ENCODE measurements at regions not wholly inside any gene's neighbourhood (a gene's known extent, or its start where the extent isn't known, plus 50 kb on each side); places are given as distances from the start of the nearest gene placed in this dataset.

DNA sequence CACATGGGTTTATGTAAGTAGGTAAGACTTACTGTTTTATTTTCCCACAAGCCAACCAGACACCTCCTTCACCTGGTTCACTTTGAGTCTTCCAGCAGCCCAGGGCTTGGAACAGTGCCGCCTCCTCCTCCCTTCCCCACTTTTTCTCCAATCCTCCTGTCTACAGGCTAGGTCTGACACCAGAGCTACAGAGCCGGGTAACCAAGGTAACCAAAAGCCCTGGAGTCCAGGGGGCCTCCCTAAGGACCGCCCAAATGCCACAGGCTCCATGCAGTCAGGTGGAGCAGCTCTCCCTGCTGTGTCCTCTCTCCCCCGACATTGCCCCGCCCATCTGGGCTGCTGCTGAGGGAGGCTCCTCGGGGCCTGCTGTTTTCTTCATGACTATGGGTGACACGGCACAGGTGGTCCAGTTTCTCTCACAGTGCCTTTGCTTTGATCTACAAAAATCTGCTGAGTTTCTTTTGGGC, 138.0 kb upstream of the EFNA5 start:
- no peak for DNase-seq (ENCODE audit: low spot score)

GRCh38 chr5:107807431-107807830, 136.7 kb upstream of the EFNA5 start:
- no peak for DNase-seq (ENCODE audit: low spot score)

- peak; percentile 63 for DNase-seq (ENCODE audit: low spot score)
These were observed 136.0 kb upstream of the EFNA5 start for GRCh38 chr5:107806705-107807104.

DNA sequence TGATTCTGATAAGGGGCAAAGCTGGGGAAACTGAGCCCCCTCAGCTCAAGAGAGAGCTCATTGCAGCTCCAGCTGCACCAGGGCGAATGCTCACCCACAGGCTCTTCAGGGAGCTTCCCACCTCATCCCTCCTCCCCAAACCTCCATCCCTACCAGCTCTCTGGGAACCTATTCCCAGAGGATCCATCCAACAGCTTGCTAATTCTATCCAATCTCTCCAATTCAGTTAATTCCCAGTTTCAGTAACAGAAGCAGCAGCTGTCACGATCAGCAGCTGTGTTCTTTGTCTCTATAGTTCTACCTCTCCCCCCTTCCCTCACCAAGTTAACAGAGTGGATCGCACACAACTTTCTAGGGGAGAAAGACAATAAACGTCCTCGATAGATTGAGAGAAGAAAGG, 135.5 kb upstream of the EFNA5 start:
- no peak for DNase-seq (ENCODE audit: low spot score)

GRCh38 chr5:107805824-107806223, 135.1 kb upstream of the EFNA5 start:
- DNase-seq (ENCODE audit: low spot score): no peak

DNA sequence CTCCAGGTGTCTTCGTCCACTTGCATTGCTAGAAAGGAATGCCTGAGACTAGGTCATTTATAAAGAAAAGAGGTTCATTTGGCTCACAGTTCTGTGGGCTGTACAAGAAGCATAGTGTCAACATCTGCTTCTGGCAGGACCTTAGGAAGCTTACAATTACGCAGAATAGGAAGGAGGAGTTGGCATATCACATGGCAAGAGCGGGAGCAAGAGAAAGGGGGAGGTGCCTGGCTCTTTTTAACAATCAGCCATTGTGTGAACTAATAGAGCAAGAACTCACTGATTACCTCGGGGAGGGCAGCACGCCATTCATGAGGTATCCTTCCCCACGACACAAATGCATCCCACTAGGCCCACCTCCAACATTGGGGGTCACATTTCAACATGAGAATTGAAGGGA, 134.4 kb upstream of the EFNA5 start:
- no peak for DNase-seq (ENCODE audit: low spot score)

GRCh38 chr5:107803728-107804127, 133.0 kb upstream of the EFNA5 start:
- no peak for DNase-seq (ENCODE audit: low spot score)

DNA sequence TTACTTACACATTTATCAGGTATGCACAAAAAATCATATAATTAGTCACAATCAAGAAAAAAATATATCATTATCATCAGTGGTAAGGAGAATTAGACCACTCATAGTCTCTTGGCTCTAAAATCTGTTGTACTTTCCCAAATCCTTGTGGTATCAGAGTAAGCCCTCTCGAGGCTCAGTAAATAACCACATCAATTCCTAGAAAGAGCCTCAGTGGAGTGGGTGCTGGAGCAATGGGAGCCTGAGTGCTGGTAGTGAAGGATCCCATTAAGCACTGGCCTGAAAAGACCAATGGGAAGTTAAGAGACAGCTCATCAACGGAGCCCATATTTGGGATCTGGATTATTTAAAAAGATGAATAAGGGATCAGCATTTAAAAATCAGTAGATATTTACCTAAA, 130.3 kb upstream of the EFNA5 start:
- DNase-seq (ENCODE audit: low spot score): no peak

GRCh38 chr5:107799306-107799705, 128.6 kb upstream of the EFNA5 start:
- DNase-seq (ENCODE audit: low spot score): no peak

DNA sequence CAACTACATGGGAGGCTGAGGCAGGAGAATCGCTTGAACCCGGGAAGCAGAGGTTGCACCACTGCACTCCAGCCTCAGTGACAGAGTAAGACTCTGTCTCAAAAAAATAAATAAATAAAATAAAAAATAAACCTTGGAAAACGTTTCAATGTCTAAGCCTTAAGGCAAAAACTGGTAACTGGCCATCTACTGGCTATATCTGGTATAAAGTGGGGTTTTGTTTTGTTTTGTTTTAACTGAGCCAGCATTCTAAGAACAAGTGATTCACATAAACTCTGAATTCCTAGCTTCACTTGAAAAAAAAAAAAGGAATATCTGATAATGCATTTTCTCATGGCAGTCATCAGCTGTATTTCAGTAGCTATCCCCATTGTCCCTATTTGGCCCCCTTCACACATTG, 126.1 kb upstream of the EFNA5 start:
- peak; percentile 3 for DNase-seq (ENCODE audit: low spot score)

- no peak for DNase-seq (ENCODE audit: low spot score)
These were observed 124.0 kb upstream of the EFNA5 start for GRCh38 chr5:107794741-107795140.

GRCh38 chr5:107792940-107793339, 122.2 kb upstream of the EFNA5 start:
- DNase-seq (ENCODE audit: low spot score): no peak

GRCh38 chr5:107790671-107791070, 119.9 kb upstream of the EFNA5 start:
- DNase-seq (ENCODE audit: low spot score): no peak

DNA sequence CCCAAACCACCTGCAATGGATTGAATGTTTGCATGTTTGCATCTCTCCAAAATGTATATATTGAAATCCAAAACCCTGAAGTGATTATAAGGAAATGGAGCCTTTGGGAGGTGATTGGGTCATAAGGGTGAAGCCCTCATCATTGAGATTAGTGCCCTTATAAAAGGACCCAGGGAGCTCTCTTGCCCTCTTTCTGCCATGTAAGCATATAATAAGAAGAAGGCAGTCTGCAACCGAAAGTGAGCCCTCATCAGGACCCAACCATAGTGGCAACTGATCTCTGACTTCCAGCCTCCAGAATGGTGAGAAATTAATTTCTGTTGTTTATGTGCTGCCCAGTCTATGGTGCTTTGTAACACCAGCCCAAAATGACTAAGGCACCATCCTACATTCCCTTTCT, 115.7 kb upstream of the EFNA5 start:
- no peak for DNase-seq (ENCODE audit: low spot score)

GRCh38 chr5:107783551-107783950, 112.8 kb upstream of the EFNA5 start:
- no peak for DNase-seq (ENCODE audit: low spot score)

- no peak for DNase-seq (ENCODE audit: low spot score)
These were observed 111.9 kb upstream of the EFNA5 start for GRCh38 chr5:107782561-107783169.

DNA sequence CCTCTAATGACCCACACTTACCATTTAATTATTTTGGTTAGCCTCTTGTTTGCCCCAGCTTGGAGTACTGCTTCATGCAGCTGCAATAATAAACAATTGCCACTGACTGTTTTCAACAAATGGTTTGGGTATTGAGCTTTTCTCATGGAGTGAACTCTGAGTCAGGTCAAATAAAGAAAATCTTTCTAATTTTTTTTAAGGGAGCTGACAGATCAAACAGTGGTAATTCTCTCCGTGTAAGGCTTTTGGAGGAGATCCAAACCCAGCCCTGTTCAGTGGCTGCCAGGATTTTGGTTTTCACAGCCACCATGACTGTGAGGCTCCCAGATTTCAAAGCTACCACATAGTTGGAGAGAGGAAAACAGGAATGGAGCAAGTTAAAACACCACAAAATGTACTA, 110.7 kb upstream of the EFNA5 start:
- DNase-seq (ENCODE audit: low spot score): no peak

GRCh38 chr5:107779437-107779836, 108.7 kb upstream of the EFNA5 start:
- DNase-seq (ENCODE audit: low spot score): no peak

DNA sequence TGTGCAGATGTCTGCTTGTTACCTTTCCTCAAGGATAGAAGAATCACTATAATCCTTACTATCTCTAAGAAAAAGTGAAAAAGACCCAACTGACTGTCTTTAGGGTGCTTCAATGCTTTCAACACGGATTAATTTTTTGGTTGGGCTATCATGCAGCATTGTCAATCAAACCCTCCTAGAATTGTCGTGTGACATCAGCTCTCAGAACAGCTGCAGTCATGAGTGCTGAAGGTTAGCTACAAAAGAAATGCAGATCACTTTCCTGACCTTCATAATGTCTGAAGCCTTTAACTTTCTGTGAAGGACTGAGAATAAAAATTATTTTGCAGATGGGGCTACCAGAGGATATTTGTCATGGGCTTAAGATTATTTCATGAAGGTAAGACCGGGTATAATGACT, 107.9 kb upstream of the EFNA5 start:
- no peak for DNase-seq (ENCODE audit: low spot score)

- no peak for DNase-seq (ENCODE audit: low spot score)
These were observed 106.4 kb upstream of the EFNA5 start for GRCh38 chr5:107776922-107777740.

DNA sequence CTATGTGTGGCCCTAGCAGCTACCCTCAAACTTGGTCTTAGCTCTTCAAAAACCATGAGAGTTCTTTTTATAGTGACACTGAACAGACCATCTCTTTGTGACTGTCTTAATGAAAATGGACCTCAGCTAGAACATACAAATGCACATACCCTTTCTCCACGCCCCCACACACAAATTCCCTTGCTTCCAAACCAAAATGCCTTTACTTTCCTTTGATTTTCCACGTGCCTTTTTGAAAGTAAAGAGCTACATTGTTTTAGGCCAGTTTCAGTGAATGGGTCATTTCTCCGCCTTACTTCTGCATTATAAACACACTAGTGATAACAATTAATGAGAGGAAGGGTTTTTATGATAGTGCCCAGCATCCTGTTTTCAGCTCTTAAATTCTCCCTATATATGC, 105.8 kb upstream of the EFNA5 start:
- no peak for DNase-seq (ENCODE audit: low spot score)

GRCh38 chr5:107774316-107774715, 103.6 kb upstream of the EFNA5 start:
- DNase-seq (ENCODE audit: low spot score): no peak

DNA sequence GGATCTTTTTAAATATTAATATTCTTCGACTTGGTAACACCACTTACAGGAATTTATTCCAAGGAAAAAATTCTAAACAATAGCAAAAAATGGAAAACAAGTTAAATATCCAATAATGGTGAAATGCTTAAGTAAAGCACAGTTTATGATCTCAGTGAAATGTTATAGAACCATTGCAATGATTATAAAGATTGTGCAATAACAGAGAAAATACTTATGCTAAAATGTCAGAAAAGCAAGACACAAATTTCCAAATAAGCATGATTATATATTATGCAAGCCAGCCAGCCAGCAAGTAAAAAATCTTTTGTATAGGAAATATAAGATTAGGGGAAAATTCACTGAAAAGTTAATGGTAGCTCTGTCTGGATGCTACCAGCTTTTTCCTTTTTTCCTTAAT, 102.7 kb upstream of the EFNA5 start:
- no peak for DNase-seq (ENCODE audit: low spot score)
